ENCODE measurements at regions not wholly inside any gene's neighbourhood (a gene's known extent, or its start where the extent isn't known, plus 50 kb on each side); places are given as distances from the start of the nearest gene placed in this dataset.

- TF ChIP-seq CTCF (IDR thresholded peaks at IDR 0.05; ENCODE audit: poor library complexity, severe bottlenecking) (no peak), SMC3 (conservative IDR thresholded peaks at IDR 0.05; ENCODE audit: poor library complexity) (no peak), RAD21 (conservative IDR thresholded peaks at IDR 0.05) (no peak), EZH2 (IDR thresholded peaks at IDR 0.05; ENCODE audit: borderline replicate concordance, insufficient read depth, low read length, poor library complexity, severe bottlenecking) (no peak), EP300 (conservative IDR thresholded peaks at IDR 0.05; ENCODE audit: poor library complexity, severe bottlenecking) (no peak)
Observed at GRCh38 chr4:71251261-71251660, 87.6 kb upstream of the SLC4A4 start.

Data from neural cell (in vitro differentiated cells).